IPS-20b (cell line): ENCODE measurements at regions not wholly inside any gene's neighbourhood (a gene's known extent, or its start where the extent isn't known, plus 50 kb on each side); places are given as distances from the start of the nearest gene placed in this dataset.

Experiments used
- H3K27ac ChIP-seq: one replicate; pipeline ENCODE4 v1.5.1; 2013; ENCODE audit warnings: low read length
- H3K27me3 ChIP-seq: 2 replicates; pipeline ENCODE4 v1.6.1; 2013; ENCODE audit warnings: mild to moderate bottlenecking, low read length, inconsistent platforms; ENCODE audit not compliant: insufficient read depth
- H3K36me3 ChIP-seq: 2 replicates; pipeline ENCODE4 v1.6.1; 2013; ENCODE audit warnings: low read depth, mild to moderate bottlenecking, inconsistent platforms, low read length, moderate library complexity; ENCODE audit not compliant: insufficient read depth
- H3K4me1 ChIP-seq: 2 replicates; pipeline ENCODE4 v1.6.1; 2013; ENCODE audit warnings: mild to moderate bottlenecking, control low read depth, inconsistent platforms, low read length, moderate library complexity; ENCODE audit not compliant: insufficient read depth
- H3K4me3 ChIP-seq: 2 replicates; pipeline ENCODE4 v1.5.1; 2013; ENCODE audit warnings: mild to moderate bottlenecking, low read length, inconsistent platforms
- H3K9ac ChIP-seq: 2 replicates; pipeline ENCODE4 v1.6.1; 2013; ENCODE audit warnings: low read depth, mild to moderate bottlenecking, inconsistent platforms, low read length, moderate library complexity
- H3K9me3 ChIP-seq: 2 replicates; pipeline ENCODE4 v1.6.1; 2013; ENCODE audit warnings: mild to moderate bottlenecking, low read depth, low read length, inconsistent platforms; ENCODE audit not compliant: insufficient read depth

GRCh38 chr15:87243474-87243873 is 1013.1 kb downstream of the NTRK3 start:
- no peak overlapping the region for H3K27ac ChIP-seq

GRCh38 chr15:87239582-87240230 is 1016.8 kb downstream of the NTRK3 start:
- Histone ChIP-seq H3K27me3 (no peaks in the 10 kb centered on the region), H3K27ac (no peak overlapping the region), H3K9ac (no peak overlapping the region), H3K4me3 (no peak overlapping the region), H3K4me1 (no peaks in the 10 kb centered on the region), H3K9me3 (no peaks in the 10 kb centered on the region), H3K36me3 (no peaks in the 10 kb centered on the region)

More at GRCh38 chr15:87243474-87243873, 1013.1 kb downstream of the NTRK3 start:
- H3K9ac ChIP-seq, result no peak overlapping the region
- H3K9me3 ChIP-seq, result no peaks in the 10 kb centered on the region
- H3K27me3 ChIP-seq, result no peaks in the 10 kb centered on the region
- no peaks in the 10 kb centered on the region for H3K4me1 ChIP-seq
- no peaks in the 10 kb centered on the region for H3K36me3 ChIP-seq
- H3K4me3 ChIP-seq, result no peak overlapping the region

GRCh38 chr15:87238451-87239068 is 1018.0 kb downstream of the NTRK3 start:
- no peaks in the 10 kb centered on the region for H3K9me3 ChIP-seq
- no peaks in the 10 kb centered on the region for H3K4me1 ChIP-seq
- H3K27ac ChIP-seq, result no peak overlapping the region
- no peaks in the 10 kb centered on the region for H3K36me3 ChIP-seq
- H3K27me3 ChIP-seq, result no peaks in the 10 kb centered on the region
- no peak overlapping the region for H3K4me3 ChIP-seq
- H3K9ac ChIP-seq, result no peak overlapping the region

- no peaks in the 10 kb centered on the region for H3K36me3 ChIP-seq
- no peaks in the 10 kb centered on the region for H3K27me3 ChIP-seq
- no peak overlapping the region for H3K9ac ChIP-seq
- no peak overlapping the region for H3K4me3 ChIP-seq
- no peaks in the 10 kb centered on the region for H3K9me3 ChIP-seq
- H3K27ac ChIP-seq, result no peak overlapping the region
- no peaks in the 10 kb centered on the region for H3K4me1 ChIP-seq
Observed at GRCh38 chr15:87228460-87228859, 1028.1 kb downstream of the NTRK3 start.

GRCh38 chr15:87227846-87228245 is 1028.7 kb downstream of the NTRK3 start:
- no peaks in the 10 kb centered on the region for H3K4me1 ChIP-seq
- no peaks in the 10 kb centered on the region for H3K9me3 ChIP-seq
- H3K27me3 ChIP-seq, result no peaks in the 10 kb centered on the region

GRCh38 chr15:87225436-87225835 is 1031.1 kb downstream of the NTRK3 start:
- no peak overlapping the region for H3K9ac ChIP-seq
- no peaks in the 10 kb centered on the region for H3K36me3 ChIP-seq
- no peaks in the 10 kb centered on the region for H3K27me3 ChIP-seq
- no peak overlapping the region for H3K27ac ChIP-seq
- no peaks in the 10 kb centered on the region for H3K4me1 ChIP-seq
- H3K4me3 ChIP-seq, result no peak overlapping the region
- H3K9me3 ChIP-seq, result no peaks in the 10 kb centered on the region

More at GRCh38 chr15:87227846-87228245, 1028.7 kb downstream of the NTRK3 start:
- Histone ChIP-seq H3K36me3 (no peaks in the 10 kb centered on the region), H3K4me3 (no peak overlapping the region), H3K9ac (no peak overlapping the region), H3K27ac (no peak overlapping the region)

- no peak overlapping the region for H3K4me3 ChIP-seq
- H3K27ac ChIP-seq, result no peak overlapping the region
- no peak overlapping the region for H3K9ac ChIP-seq
- H3K27me3 ChIP-seq, result no peaks in the 10 kb centered on the region
- H3K4me1 ChIP-seq, result no peaks in the 10 kb centered on the region
- H3K36me3 ChIP-seq, result no peaks in the 10 kb centered on the region
- H3K9me3 ChIP-seq, result no peaks in the 10 kb centered on the region
Observed at GRCh38 chr15:87224404-87224803, 1032.1 kb downstream of the NTRK3 start.

- Histone ChIP-seq H3K36me3 (no peaks in the 10 kb centered on the region), H3K27ac (no peak overlapping the region), H3K4me1 (peaks cover 3% of the 10 kb centered on the region), H3K9me3 (no peaks in the 10 kb centered on the region), H3K9ac (no peak overlapping the region), H3K27me3 (no peaks in the 10 kb centered on the region), H3K4me3 (no peak overlapping the region)
Observed at GRCh38 chr15:87219650-87220615, 1036.6 kb downstream of the NTRK3 start.

GRCh38 chr15:87215100-87215499 is 1041.4 kb downstream of the NTRK3 start:
- Histone ChIP-seq H3K36me3 (no peaks in the 10 kb centered on the region), H3K9ac (no peak overlapping the region), H3K27me3 (peaks cover 4% of the 10 kb centered on the region; the same call in 1 of the 2 replicates), H3K27ac (no peak overlapping the region), H3K9me3 (no peaks in the 10 kb centered on the region), H3K4me3 (no peak overlapping the region), H3K4me1 (peaks cover 8% of the 10 kb centered on the region)

- Histone ChIP-seq H3K4me3 (no peak overlapping the region), H3K27me3 (peaks cover 4% of the 10 kb centered on the region; the same call in 1 of the 2 replicates), H3K9me3 (no peaks in the 10 kb centered on the region), H3K4me1 (peaks cover 8% of the 10 kb centered on the region), H3K36me3 (no peaks in the 10 kb centered on the region), H3K9ac (no peak overlapping the region), H3K27ac (no peak overlapping the region)
Observed at GRCh38 chr15:87213626-87214025, 1042.9 kb downstream of the NTRK3 start.

- Histone ChIP-seq H3K27ac (no peak overlapping the region), H3K4me1 (peaks cover 8% of the 10 kb centered on the region), H3K9ac (no peak overlapping the region), H3K4me3 (no peak overlapping the region), H3K27me3 (peaks cover 4% of the 10 kb centered on the region; the same call in 1 of the 2 replicates), H3K36me3 (no peaks in the 10 kb centered on the region), H3K9me3 (no peaks in the 10 kb centered on the region)
Observed at GRCh38 chr15:87212041-87212440, 1044.5 kb downstream of the NTRK3 start.
